ENCODE measurements at regions not wholly inside any gene's neighbourhood (a gene's known extent, or its start where the extent isn't known, plus 50 kb on each side); places are given as distances from the start of the nearest gene placed in this dataset.

- WGBS, 2 experiments (ENCODE audit: insufficient coverage in 2 of 2): 66 to 72% methylated on average over 2 to 5 of the region's 7 CpGs
- H3K36me3 ChIP-seq (ENCODE audit: control insufficient read depth, insufficient read depth, low read length): no peaks in the 10 kb centered on the region
- H3K9me3 ChIP-seq (ENCODE audit: control insufficient read depth, low read length): no peaks in the 10 kb centered on the region
- no peak overlapping the region for H3K4me3 ChIP-seq (ENCODE audit: extremely low read depth, insufficient read depth, low read length, poor library complexity, severe bottlenecking)
- H3K4me1 ChIP-seq (ENCODE audit: control insufficient read depth, insufficient read depth, low read length, poor library complexity, severe bottlenecking): no peaks in the 10 kb centered on the region
- no peak overlapping the region for H3K27ac ChIP-seq (ENCODE audit: low read depth, low read length, severe bottlenecking)
Observed at GRCh38 chr15:77768521-77769078, 135.9 kb upstream of the LINGO1 start.

DNA sequence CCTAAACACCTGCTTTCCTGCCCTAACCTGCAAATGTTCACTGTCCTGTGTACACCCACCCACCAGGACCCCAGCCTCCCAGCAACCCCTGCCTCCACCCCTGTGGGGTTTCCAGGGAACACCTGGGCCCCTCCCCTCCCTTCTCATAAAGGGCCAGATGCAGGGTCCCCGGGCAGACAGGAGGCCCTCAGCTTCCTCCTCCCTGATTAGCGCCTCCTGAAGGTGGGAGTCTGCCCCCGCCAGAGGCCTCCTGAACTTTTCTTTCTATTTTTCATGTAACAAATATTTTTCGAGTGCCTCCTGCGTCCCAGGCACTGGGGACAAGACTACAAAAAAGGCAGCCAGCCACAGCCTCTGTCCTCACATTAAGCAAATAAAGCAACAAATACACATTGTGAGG, 135.4 kb upstream of the LINGO1 start:
- Histone ChIP-seq H3K4me3 (ENCODE audit: extremely low read depth, insufficient read depth, low read length, poor library complexity, severe bottlenecking) (no peak overlapping the region), H3K27ac (ENCODE audit: low read depth, low read length, severe bottlenecking) (no peak overlapping the region), H3K36me3 (ENCODE audit: control insufficient read depth, insufficient read depth, low read length) (no peaks in the 10 kb centered on the region), H3K9me3 (ENCODE audit: control insufficient read depth, low read length) (no peaks in the 10 kb centered on the region), H3K4me1 (ENCODE audit: control insufficient read depth, insufficient read depth, low read length, poor library complexity, severe bottlenecking) (no peaks in the 10 kb centered on the region)
- 63 to 64% methylated on average over 4 to 5 of the region's 5 CpGs for WGBS, 2 experiments (ENCODE audit: insufficient coverage in 2 of 2)

DNA sequence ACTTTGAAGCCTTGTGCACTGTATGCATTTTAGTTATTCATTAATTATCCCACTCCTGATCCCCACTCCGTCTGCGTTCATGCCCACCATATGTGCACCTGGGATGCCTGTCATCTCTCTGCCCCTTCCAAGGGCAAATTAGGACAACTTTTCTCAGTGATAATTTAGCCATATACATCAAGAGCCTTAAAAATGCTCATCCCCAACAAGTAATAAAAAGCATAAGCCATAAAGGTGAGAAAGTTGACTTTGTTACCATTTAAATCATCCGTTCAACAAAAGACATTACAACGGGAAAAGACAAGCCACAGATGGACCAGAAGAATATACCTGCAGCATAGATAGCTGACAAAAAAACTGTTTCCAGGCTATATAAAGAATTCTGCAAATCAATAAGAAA, 131.4 kb upstream of the LINGO1 start:
- Histone ChIP-seq H3K36me3 (ENCODE audit: control insufficient read depth, insufficient read depth, low read length) (no peaks in the 10 kb centered on the region), H3K27ac (ENCODE audit: low read depth, low read length, severe bottlenecking) (no peak overlapping the region), H3K4me1 (ENCODE audit: control insufficient read depth, insufficient read depth, low read length, poor library complexity, severe bottlenecking) (no peaks in the 10 kb centered on the region), H3K9me3 (ENCODE audit: control insufficient read depth, low read length) (no peaks in the 10 kb centered on the region), H3K4me3 (ENCODE audit: extremely low read depth, insufficient read depth, low read length, poor library complexity, severe bottlenecking) (no peak overlapping the region)
- 97 to 100% methylated on average over 2 to 3 of the region's 4 CpGs for WGBS, 2 experiments (ENCODE audit: insufficient coverage in 2 of 2)

DNA sequence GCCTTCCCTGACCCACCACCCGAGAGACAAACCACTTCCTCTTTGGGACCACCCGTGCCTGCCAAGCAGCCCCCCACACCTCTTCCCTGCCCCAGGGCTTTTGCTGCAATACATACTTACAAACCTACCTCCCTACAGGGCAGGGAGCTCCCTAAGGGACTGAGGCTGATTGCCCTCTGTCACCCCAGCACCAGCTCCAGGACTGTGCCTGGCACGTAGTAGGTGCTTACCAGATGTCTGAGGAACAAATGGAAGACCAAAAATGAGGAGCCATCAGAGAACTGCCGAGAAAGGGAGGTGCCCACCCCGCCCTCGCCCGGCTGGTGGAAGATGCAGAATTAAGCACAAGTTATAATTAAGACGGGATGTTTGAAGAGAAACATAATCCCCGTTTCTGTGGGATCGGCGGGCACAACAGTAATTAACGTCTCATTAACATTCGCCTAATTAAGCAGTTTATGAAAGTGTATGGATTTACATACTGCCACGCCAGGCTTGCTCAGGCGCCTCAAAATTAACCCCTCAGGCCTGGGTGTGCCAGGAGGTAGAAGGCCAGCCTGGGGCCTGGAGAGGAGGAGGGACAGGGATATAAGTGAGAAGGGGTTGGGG, 130.1 kb upstream of the LINGO1 start:
- H3K27ac ChIP-seq (ENCODE audit: low read depth, low read length, severe bottlenecking): no peak overlapping the region
- H3K4me3 ChIP-seq (ENCODE audit: extremely low read depth, insufficient read depth, low read length, poor library complexity, severe bottlenecking): no peak overlapping the region
- 84 to 89% methylated on average over 11 to 15 of the region's 15 CpGs for WGBS, 2 experiments (ENCODE audit: insufficient coverage in 2 of 2)
- no peaks in the 10 kb centered on the region for H3K4me1 ChIP-seq (ENCODE audit: control insufficient read depth, insufficient read depth, low read length, poor library complexity, severe bottlenecking)
- no peaks in the 10 kb centered on the region for H3K9me3 ChIP-seq (ENCODE audit: control insufficient read depth, low read length)
- H3K36me3 ChIP-seq (ENCODE audit: control insufficient read depth, insufficient read depth, low read length): no peaks in the 10 kb centered on the region

GRCh38 chr15:77759896-77760592, 127.3 kb upstream of the LINGO1 start:
- H3K4me3 ChIP-seq (ENCODE audit: extremely low read depth, insufficient read depth, low read length, poor library complexity, severe bottlenecking): no peak overlapping the region
- H3K27ac ChIP-seq (ENCODE audit: low read depth, low read length, severe bottlenecking): no peak overlapping the region
- 78 to 79% methylated on average over 9 to 10 of the region's 14 CpGs for WGBS, 2 experiments (ENCODE audit: insufficient coverage in 2 of 2)
- no peaks in the 10 kb centered on the region for H3K9me3 ChIP-seq (ENCODE audit: control insufficient read depth, low read length)
- H3K36me3 ChIP-seq (ENCODE audit: control insufficient read depth, insufficient read depth, low read length): no peaks in the 10 kb centered on the region
- no peaks in the 10 kb centered on the region for H3K4me1 ChIP-seq (ENCODE audit: control insufficient read depth, insufficient read depth, low read length, poor library complexity, severe bottlenecking)

- H3K27ac ChIP-seq (ENCODE audit: low read depth, low read length, severe bottlenecking): no peak overlapping the region
- H3K36me3 ChIP-seq (ENCODE audit: control insufficient read depth, insufficient read depth, low read length): no peaks in the 10 kb centered on the region
- H3K4me3 ChIP-seq (ENCODE audit: extremely low read depth, insufficient read depth, low read length, poor library complexity, severe bottlenecking): no peak overlapping the region
- H3K9me3 ChIP-seq (ENCODE audit: control insufficient read depth, low read length): no peaks in the 10 kb centered on the region
- no peaks in the 10 kb centered on the region for H3K4me1 ChIP-seq (ENCODE audit: control insufficient read depth, insufficient read depth, low read length, poor library complexity, severe bottlenecking)
Observed at GRCh38 chr15:77753939-77754338, 121.2 kb upstream of the LINGO1 start.

DNA sequence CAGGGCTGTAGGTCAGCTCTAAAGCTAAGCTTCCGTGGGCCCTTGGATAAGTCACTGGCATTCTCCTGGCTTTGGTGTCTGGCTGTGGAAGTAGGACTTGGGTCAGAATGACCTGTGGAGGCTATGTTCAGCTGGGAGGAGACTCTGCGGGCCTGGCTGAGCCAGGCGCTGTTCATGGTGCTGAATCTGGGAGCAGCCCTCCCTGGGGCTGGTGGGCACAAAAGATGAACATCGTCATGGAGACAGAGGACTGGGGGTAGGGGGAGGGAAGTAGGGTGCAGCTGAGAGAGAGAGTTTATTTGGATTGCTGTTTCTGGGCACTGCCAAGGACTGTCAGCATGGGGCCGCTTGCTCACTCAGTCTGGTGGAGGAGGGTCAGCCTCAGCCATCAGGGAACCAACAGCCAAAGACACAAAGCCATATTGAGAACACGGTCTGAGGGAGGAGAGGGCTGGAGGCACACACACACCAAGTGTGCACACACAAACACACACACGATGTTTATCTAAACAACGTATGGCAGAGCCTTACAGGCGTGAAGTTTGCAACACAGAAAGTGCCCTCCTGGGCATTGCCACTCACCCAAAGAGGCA, 120.7 kb upstream of the LINGO1 start:
- Histone ChIP-seq H3K27ac (ENCODE audit: low read depth, low read length, severe bottlenecking) (no peak overlapping the region), H3K9me3 (ENCODE audit: control insufficient read depth, low read length) (no peaks in the 10 kb centered on the region), H3K4me3 (ENCODE audit: extremely low read depth, insufficient read depth, low read length, poor library complexity, severe bottlenecking) (no peak overlapping the region), H3K36me3 (ENCODE audit: control insufficient read depth, insufficient read depth, low read length) (no peaks in the 10 kb centered on the region), H3K4me1 (ENCODE audit: control insufficient read depth, insufficient read depth, low read length, poor library complexity, severe bottlenecking) (no peaks in the 10 kb centered on the region)
- 25 to 33% methylated on average over 6 to 7 of the region's 9 CpGs for WGBS, 2 experiments (ENCODE audit: insufficient coverage in 2 of 2)

GRCh38 chr15:77749998-77750540, 117.4 kb upstream of the LINGO1 start:
- WGBS, 2 experiments (ENCODE audit: insufficient coverage in 2 of 2): 91 to 97% methylated on average over 8 to 11 of the region's 15 CpGs
- no peaks in the 10 kb centered on the region for H3K36me3 ChIP-seq (ENCODE audit: control insufficient read depth, insufficient read depth, low read length)
- no peaks in the 10 kb centered on the region for H3K9me3 ChIP-seq (ENCODE audit: control insufficient read depth, low read length)
- no peak overlapping the region for H3K27ac ChIP-seq (ENCODE audit: low read depth, low read length, severe bottlenecking)
- H3K4me3 ChIP-seq (ENCODE audit: extremely low read depth, insufficient read depth, low read length, poor library complexity, severe bottlenecking): no peak overlapping the region
- no peaks in the 10 kb centered on the region for H3K4me1 ChIP-seq (ENCODE audit: control insufficient read depth, insufficient read depth, low read length, poor library complexity, severe bottlenecking)

- Histone ChIP-seq H3K27ac (ENCODE audit: low read depth, low read length, severe bottlenecking) (no peak overlapping the region), H3K36me3 (ENCODE audit: control insufficient read depth, insufficient read depth, low read length) (no peaks in the 10 kb centered on the region), H3K4me1 (ENCODE audit: control insufficient read depth, insufficient read depth, low read length, poor library complexity, severe bottlenecking) (no peaks in the 10 kb centered on the region), H3K9me3 (ENCODE audit: control insufficient read depth, low read length) (no peaks in the 10 kb centered on the region), H3K4me3 (ENCODE audit: extremely low read depth, insufficient read depth, low read length, poor library complexity, severe bottlenecking) (no peak overlapping the region)
- WGBS, 2 experiments (ENCODE audit: insufficient coverage in 2 of 2): no CpG with 5 or more reads among the region's 6 CpGs
Observed at GRCh38 chr15:77749236-77749997, 116.7 kb upstream of the LINGO1 start.

All from mesodermal cell (in vitro differentiated cells).